HEK293T (cell line): ENCODE measurements at regions not wholly inside any gene's neighbourhood (a gene's known extent, or its start where the extent isn't known, plus 50 kb on each side); places are given as distances from the start of the nearest gene placed in this dataset.

Experiments
- CTCF ChIA-PET: fragments of 350-600 bp; formaldehyde crosslinking; extraction: SDS; loops from one replicate; lab custom pipeline; 2021; ENCODE audit warnings: antibody characterized with exemption, inconsistent platforms; lab: Yijun Ruan, JAX
- POLR2A ChIA-PET: fragments of 350-600 bp; formaldehyde crosslinking; extraction: SDS; loops from one replicate; lab custom pipeline; 2020; ENCODE audit warnings: antibody characterized with exemption, inconsistent platforms; lab: Yijun Ruan, JAX
- DNase-seq: peaks from one replicate; pipeline ENCODE4 v3.0.0; 2012; ENCODE audit warnings: mixed read lengths; ENCODE audit errors: extremely low spot score
- ARNT ChIP-seq: fragments of 450-650 bp; IDR thresholded peaks from 2 replicates; pipeline ENCODE4 v1.6.1; 2017; ENCODE audit warnings: mild to moderate bottlenecking
- BHLHE40 ChIP-seq: fragments of 450-650 bp; IDR thresholded peaks from 2 replicates; pipeline ENCODE4 v1.6.1; 2016; ENCODE audit warnings: mild to moderate bottlenecking, moderate library complexity, borderline replicate concordance
- CTBP1 ChIP-seq: fragments of 450-650 bp; IDR thresholded peaks from 2 replicates; pipeline ENCODE4 v1.6.1; 2016; ENCODE audit warnings: borderline replicate concordance
- ELF4 ChIP-seq: fragments of 450-650 bp; IDR thresholded peaks from 2 replicates; pipeline ENCODE4 v1.6.1; 2017; ENCODE audit warnings: antibody characterized with exemption
- FOXA1 ChIP-seq: fragments of 450-650 bp; IDR thresholded peaks from 2 replicates; pipeline ENCODE4 v1.6.1; 2016; ENCODE audit warnings: mild to moderate bottlenecking
- FOXK2 ChIP-seq: fragments of 450-650 bp; IDR thresholded peaks from 2 replicates; pipeline ENCODE4 v1.6.1; 2016; ENCODE audit warnings: mild to moderate bottlenecking
- FOXM1 ChIP-seq: fragments of 450-650 bp; IDR thresholded peaks from 2 replicates; pipeline ENCODE4 v1.6.1; 2017; ENCODE audit warnings: mild to moderate bottlenecking, borderline replicate concordance
- HDGF ChIP-seq: fragments of 450-650 bp; IDR thresholded peaks from 2 replicates; pipeline ENCODE4 v1.6.1; 2017; ENCODE audit warnings: antibody characterized with exemption, borderline replicate concordance
- L3MBTL2 ChIP-seq: fragments of 450-650 bp; conservative IDR thresholded peaks from 2 replicates; pipeline ENCODE4 v1.6.1; 2016; ENCODE audit warnings: mild to moderate bottlenecking
- LEF1 ChIP-seq: fragments of 450-650 bp; IDR thresholded peaks from 2 replicates; pipeline ENCODE4 v1.6.1; 2017; ENCODE audit warnings: mild to moderate bottlenecking, borderline replicate concordance
- NFRKB ChIP-seq: fragments of 450-650 bp; IDR thresholded peaks from 2 replicates; pipeline ENCODE4 v1.6.1; 2016; ENCODE audit warnings: mild to moderate bottlenecking, moderate library complexity
- PKNOX1 ChIP-seq: fragments of 450-650 bp; IDR thresholded peaks from 2 replicates; pipeline ENCODE4 v1.6.1; 2016
- SP1 ChIP-seq: fragments of 450-650 bp; IDR thresholded peaks from 2 replicates; pipeline ENCODE4 v1.6.1; 2017
- SUZ12 ChIP-seq: fragments of 450-650 bp; IDR thresholded peaks from 2 replicates; pipeline ENCODE4 v1.6.1; 2016; ENCODE audit warnings: mild to moderate bottlenecking
- TARDBP ChIP-seq: fragments of 450-650 bp; IDR thresholded peaks from 2 replicates; pipeline ENCODE4 v1.6.1; 2016
- ZNF384 ChIP-seq: fragments of 450-650 bp; IDR thresholded peaks from 2 replicates; pipeline ENCODE4 v1.6.1; 2016

- TF ChIP-seq CTBP1 (no peak), SP1 (no peak), TARDBP (no peak), LEF1 (no peak), BHLHE40 (no peak), ARNT (no peak), FOXA1 (no peak), L3MBTL2 (no peak), SUZ12 (no peak), HDGF (no peak), FOXM1 (no peak), ELF4 (no peak), ZNF384 (no peak), PKNOX1 (no peak), FOXK2 (no peak)
- CTCF ChIA-PET = no interaction called here
- DNase-seq = no peak
- POLR2A ChIA-PET = no interaction called here
Observed at GRCh38 chr22:48782326-48782725, 1045.3 kb downstream of the BRD1 start.

GRCh38 chr22:48781868-48782267 is 1045.8 kb downstream of the BRD1 start:
- CTCF ChIA-PET = no interaction called here
- no peak for TF ChIP-seq FOXK2
- POLR2A ChIA-PET = no interaction called here
- DNase-seq = no peak

- CTCF ChIA-PET = no interaction called here
- POLR2A ChIA-PET = no interaction called here
- TF ChIP-seq LEF1 = no peak
- no peak for TF ChIP-seq BHLHE40
- TF ChIP-seq FOXM1 = no peak
- TF ChIP-seq CTBP1 = no peak
- no peak for TF ChIP-seq FOXA1
- no peak for TF ChIP-seq ELF4
- no peak for TF ChIP-seq ARNT
- TF ChIP-seq TARDBP = no peak
- no peak for TF ChIP-seq FOXK2
- no peak for TF ChIP-seq NFRKB
- DNase-seq = no peak
Observed at GRCh38 chr22:48781391-48781790, 1046.3 kb downstream of the BRD1 start.

- ChIA-PET POLR2A (no interaction called here), CTCF (no interaction called here)
- DNase-seq = no peak
- TF ChIP-seq TARDBP (no peak), SUZ12 (no peak), L3MBTL2 (no peak), CTBP1 (no peak), FOXM1 (no peak), FOXK2 (no peak), HDGF (no peak), ARNT (no peak), NFRKB (no peak), ELF4 (no peak), LEF1 (no peak), SP1 (no peak), BHLHE40 (no peak)
Observed at GRCh38 chr22:48780597-48781277, 1046.9 kb downstream of the BRD1 start.

GRCh38 chr22:48779661-48780596 is 1047.7 kb downstream of the BRD1 start:
- CTCF ChIA-PET = no interaction called here
- DNase-seq = no peak
- POLR2A ChIA-PET = no interaction called here
- TF ChIP-seq LEF1 (no peak), FOXA1 (no peak), ZNF384 (no peak), BHLHE40 (no peak), HDGF (no peak), ELF4 (no peak), SP1 (no peak), PKNOX1 (no peak), FOXM1 (no peak), NFRKB (no peak), TARDBP (no peak), CTBP1 (no peak), L3MBTL2 (no peak), FOXK2 (no peak), ARNT (no peak), SUZ12 (no peak)

GRCh38 chr22:48779211-48779643 is 1048.4 kb downstream of the BRD1 start:
- POLR2A ChIA-PET = no interaction called here
- CTCF ChIA-PET = no interaction called here
- DNase-seq = no peak
- TF ChIP-seq FOXK2 = no peak
